ENCODE measurements at regions not wholly inside any gene's neighbourhood (a gene's known extent, or its start where the extent isn't known, plus 50 kb on each side); places are given as distances from the start of the nearest gene placed in this dataset.

DNA sequence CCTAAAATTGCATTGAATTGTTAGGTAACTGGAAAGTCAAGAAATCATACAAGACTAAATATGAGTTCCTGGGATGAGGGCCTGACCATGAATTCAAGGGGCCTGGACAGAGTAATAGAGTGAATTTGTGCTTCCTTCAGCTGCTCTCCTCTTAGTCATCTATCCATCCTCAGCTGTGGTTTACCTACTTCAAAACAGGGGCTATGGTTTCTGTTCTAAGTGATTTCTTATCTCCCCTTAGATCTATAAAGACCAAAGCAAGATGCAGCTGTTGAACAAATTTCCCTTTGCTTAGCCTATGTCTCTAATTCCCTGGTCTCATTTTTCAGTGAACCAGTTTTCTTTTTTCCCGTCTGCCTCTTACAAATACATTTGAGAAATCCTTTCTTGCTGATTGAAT lies 428.5 kb downstream of the FAM181B start:
- Histone ChIP-seq H3K4me3 (ENCODE audit: low read depth, low read length) (no peak overlapping the region), H3K27me3 (ENCODE audit: control insufficient read depth, insufficient read depth, low read length) (no peaks in the 10 kb centered on the region), H3K36me3 (ENCODE audit: control insufficient read depth, insufficient read depth, low read length) (no peaks in the 10 kb centered on the region)
- TF ChIP-seq, protein P1, sequence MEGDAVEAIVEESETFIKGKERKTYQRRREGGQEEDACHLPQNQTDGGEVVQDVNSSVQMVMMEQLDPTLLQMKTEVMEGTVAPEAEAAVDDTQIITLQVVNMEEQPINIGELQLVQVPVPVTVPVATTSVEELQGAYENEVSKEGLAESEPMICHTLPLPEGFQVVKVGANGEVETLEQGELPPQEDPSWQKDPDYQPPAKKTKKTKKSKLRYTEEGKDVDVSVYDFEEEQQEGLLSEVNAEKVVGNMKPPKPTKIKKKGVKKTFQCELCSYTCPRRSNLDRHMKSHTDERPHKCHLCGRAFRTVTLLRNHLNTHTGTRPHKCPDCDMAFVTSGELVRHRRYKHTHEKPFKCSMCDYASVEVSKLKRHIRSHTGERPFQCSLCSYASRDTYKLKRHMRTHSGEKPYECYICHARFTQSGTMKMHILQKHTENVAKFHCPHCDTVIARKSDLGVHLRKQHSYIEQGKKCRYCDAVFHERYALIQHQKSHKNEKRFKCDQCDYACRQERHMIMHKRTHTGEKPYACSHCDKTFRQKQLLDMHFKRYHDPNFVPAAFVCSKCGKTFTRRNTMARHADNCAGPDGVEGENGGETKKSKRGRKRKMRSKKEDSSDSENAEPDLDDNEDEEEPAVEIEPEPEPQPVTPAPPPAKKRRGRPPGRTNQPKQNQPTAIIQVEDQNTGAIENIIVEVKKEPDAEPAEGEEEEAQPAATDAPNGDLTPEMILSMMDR (IDR thresholded peaks at IDR 0.05; ENCODE audit: insufficient read depth, low read length, poor library complexity, severe bottlenecking): no peak
- DNase-seq (ENCODE audit: low read depth): no peak

DNA sequence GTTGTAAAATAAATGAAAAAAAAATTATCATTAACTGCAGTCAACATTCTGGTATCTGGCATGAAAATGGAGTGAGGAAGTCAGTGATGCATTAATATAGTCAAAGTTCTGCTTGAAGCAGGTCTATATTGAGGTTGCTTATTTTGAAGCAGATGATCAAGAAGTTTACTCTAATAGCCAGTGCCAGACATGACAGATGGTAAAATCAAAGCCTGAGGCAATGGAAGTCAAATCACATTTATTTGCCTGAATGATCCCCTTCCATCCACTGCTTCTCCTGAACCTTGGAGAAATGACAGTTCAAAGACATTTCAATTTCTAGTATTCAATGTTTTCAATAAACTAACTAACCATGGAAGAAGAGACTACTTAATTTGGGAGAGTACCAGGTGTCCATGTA lies 430.0 kb downstream of the FAM181B start:
- no peaks in the 10 kb centered on the region for H3K36me3 ChIP-seq (ENCODE audit: control insufficient read depth, insufficient read depth, low read length)
- TF ChIP-seq, protein P1 (IDR thresholded peaks at IDR 0.05; ENCODE audit: insufficient read depth, low read length, poor library complexity, severe bottlenecking): no peak
- no peak for DNase-seq (ENCODE audit: low read depth)

DNA sequence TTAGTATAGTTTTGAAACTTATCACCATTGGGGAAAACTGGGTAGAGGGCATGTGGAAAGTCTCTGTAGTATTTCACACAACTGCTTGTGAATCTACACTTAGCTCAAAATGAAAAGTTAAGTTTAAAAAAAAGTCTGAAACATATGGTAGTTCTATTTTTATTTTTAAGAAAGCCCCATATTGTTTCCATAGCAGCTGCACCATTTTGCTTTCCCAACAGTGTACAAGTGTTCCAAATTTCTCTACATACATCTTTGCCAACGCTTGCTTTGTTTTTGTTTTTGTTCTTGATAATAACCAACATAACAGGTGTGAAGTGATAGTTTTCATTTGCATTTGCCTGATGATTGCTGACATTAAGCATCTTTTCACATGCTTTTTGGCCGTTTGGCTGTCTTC lies 445.2 kb downstream of the FAM181B start:
- DNase-seq (ENCODE audit: low read depth): no peak
- no peaks in the 10 kb centered on the region for H3K27me3 ChIP-seq (ENCODE audit: control insufficient read depth, insufficient read depth, low read length)
- no peak overlapping the region for H3K4me3 ChIP-seq (ENCODE audit: low read depth, low read length)
- TF ChIP-seq, protein P1 (IDR thresholded peaks at IDR 0.05; ENCODE audit: insufficient read depth, low read length, poor library complexity, severe bottlenecking): no peak
- H3K36me3 ChIP-seq (ENCODE audit: control insufficient read depth, insufficient read depth, low read length): no peaks in the 10 kb centered on the region

More for the DNA sequence above, 430.0 kb downstream of the FAM181B start:
- Histone ChIP-seq H3K27me3 (ENCODE audit: control insufficient read depth, insufficient read depth, low read length) (no peaks in the 10 kb centered on the region), H3K4me3 (ENCODE audit: low read depth, low read length) (no peak overlapping the region)

DNA sequence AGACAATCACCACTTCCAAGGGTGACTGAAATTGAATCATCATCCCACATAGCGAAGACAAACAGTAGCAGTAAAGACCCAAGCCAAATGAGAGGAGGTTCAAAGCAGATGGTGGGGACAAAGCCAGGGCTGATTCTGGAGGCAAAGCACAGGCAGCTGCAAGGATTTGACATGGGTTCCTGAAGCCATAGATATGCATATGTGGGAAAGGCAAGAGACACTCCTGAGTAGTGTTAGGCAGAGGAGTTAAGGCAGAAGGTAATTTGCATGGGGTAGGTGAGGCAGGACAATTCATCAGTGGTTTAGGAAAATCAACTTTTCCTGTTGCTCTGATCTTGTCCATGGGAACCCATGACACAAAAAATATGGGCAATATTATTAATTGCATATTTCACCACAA lies 462.8 kb downstream of the FAM181B start:
- no peaks in the 10 kb centered on the region for H3K36me3 ChIP-seq (ENCODE audit: control insufficient read depth, insufficient read depth, low read length)
- no peak overlapping the region for H3K4me3 ChIP-seq (ENCODE audit: low read depth, low read length)
- no peak for DNase-seq (ENCODE audit: low read depth)
- no peaks in the 10 kb centered on the region for H3K27me3 ChIP-seq (ENCODE audit: control insufficient read depth, insufficient read depth, low read length)
- TF ChIP-seq, protein P1 (IDR thresholded peaks at IDR 0.05; ENCODE audit: insufficient read depth, low read length, poor library complexity, severe bottlenecking): no peak

DNA sequence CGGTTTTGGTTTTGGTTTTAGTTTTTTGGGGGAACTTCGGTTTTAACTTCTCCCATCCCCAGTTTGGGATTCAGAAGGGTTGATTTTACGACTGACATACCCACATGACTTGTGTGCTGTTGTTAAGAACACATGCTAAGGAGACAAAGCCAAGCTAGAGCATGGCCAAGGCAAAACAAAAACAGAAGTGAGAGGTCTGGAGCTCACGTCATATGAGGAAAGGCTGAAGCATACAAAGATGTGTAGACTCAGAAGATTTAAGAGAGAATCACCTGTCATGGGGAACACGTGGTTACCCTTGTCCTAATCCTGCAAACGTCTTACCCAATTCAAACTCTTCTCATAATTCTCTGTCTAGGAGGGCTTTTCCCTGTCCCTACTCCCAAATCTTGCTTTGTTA lies 465.0 kb downstream of the FAM181B start:
- TF ChIP-seq, protein P1 (IDR thresholded peaks at IDR 0.05; ENCODE audit: insufficient read depth, low read length, poor library complexity, severe bottlenecking): no peak
- no peak for DNase-seq (ENCODE audit: low read depth)
- Histone ChIP-seq H3K4me3 (ENCODE audit: low read depth, low read length) (no peak overlapping the region), H3K27me3 (ENCODE audit: control insufficient read depth, insufficient read depth, low read length) (no peaks in the 10 kb centered on the region), H3K36me3 (ENCODE audit: control insufficient read depth, insufficient read depth, low read length) (no peaks in the 10 kb centered on the region)

DNA sequence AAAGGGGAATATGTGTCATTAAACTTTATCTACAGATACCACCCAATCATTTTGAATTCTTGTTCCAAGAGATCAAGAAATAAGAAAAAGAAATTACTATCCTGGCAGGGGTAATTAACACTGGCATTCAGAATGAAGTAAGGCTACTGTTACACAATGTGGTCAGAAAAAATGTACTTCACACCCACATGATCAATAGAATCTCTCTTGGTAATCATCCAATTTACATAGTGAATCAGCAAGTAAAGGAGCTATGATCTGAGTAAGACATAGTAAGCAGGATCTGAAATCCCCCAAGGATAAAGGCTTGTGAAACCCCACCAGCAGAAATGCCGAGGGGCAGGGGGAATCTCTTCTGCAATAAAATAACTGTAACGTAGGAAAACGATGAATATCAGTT lies 466.5 kb downstream of the FAM181B start:
- TF ChIP-seq, protein P1 (IDR thresholded peaks at IDR 0.05; ENCODE audit: insufficient read depth, low read length, poor library complexity, severe bottlenecking): no peak
- H3K36me3 ChIP-seq (ENCODE audit: control insufficient read depth, insufficient read depth, low read length): no peaks in the 10 kb centered on the region
- no peak overlapping the region for H3K4me3 ChIP-seq (ENCODE audit: low read depth, low read length)
- DNase-seq (ENCODE audit: low read depth): no peak
- no peaks in the 10 kb centered on the region for H3K27me3 ChIP-seq (ENCODE audit: control insufficient read depth, insufficient read depth, low read length)
